H1 (cell line): ENCODE measurements at regions not wholly inside any gene's neighbourhood (a gene's known extent, or its start where the extent isn't known, plus 50 kb on each side); places are given as distances from the start of the nearest gene placed in this dataset.

ENCODE experiments used
- CTCF ChIA-PET: fragments of 300-600 bp; sonication (Branson Sonifier 250); formaldehyde crosslinking; loops from one replicate; lab custom pipeline; 2021; ENCODE audit not compliant: partially characterized antibody; lab: Charles Lee
- POLR2A ChIA-PET: fragments of 300-600 bp; sonication (Branson Sonifier 250); formaldehyde crosslinking; loops from one replicate; lab custom pipeline; 2021; ENCODE audit warnings: inconsistent platforms; ENCODE audit not compliant: partially characterized antibody; lab: Charles Lee
- DNase-seq, 2 experiments: peaks; one replicate each; pipeline versions ENCODE4 v3.0.0 to v3.0.0-alpha.2; 2010 to 2022; ENCODE audit warnings: low spot score in 2 of 2, low read depth in 1 of 2, mixed read lengths in 1 of 2
- FAIRE-seq: peaks from 2 replicates; lab custom pipeline; 2011; peaks lifted over from hg19 to GRCh38; lab: Jason Lieb, UNC
- H2AFZ ChIP-seq: 2 replicates; pipeline ENCODE4 v1.8.1; 2012; ENCODE audit warnings: low read length, inconsistent platforms
- H2AK5ac ChIP-seq: 2 replicates; pipeline ENCODE4 v1.6.1; 2013; ENCODE audit warnings: low read depth, low read length
- H2BK120ac ChIP-seq: replicated peaks from 2 replicates; pipeline ENCODE3; 2013; ENCODE audit warnings: low read depth, low read length, inconsistent platforms
- H2BK12ac ChIP-seq: 2 replicates; pipeline ENCODE4 v1.6.1; 2013; ENCODE audit warnings: low read depth, low read length
- H2BK15ac ChIP-seq: 2 replicates; pipeline ENCODE4 v1.6.1; 2013; ENCODE audit warnings: low read length
- H2BK20ac ChIP-seq: 2 replicates; pipeline ENCODE4 v1.6.1; 2013; ENCODE audit warnings: low read length
- H2BK5ac ChIP-seq: 2 replicates; pipeline ENCODE4 v1.6.1; 2013; ENCODE audit warnings: low read depth, low read length
- H3K14ac ChIP-seq: 2 replicates; pipeline ENCODE4 v1.6.1; 2013; ENCODE audit warnings: inconsistent platforms; ENCODE audit not compliant: insufficient read length
- H3K18ac ChIP-seq: 2 replicates; pipeline ENCODE4 v1.6.1; 2013; ENCODE audit warnings: low read length; ENCODE audit errors: extremely low read depth
- H3K23ac ChIP-seq: 2 replicates; pipeline ENCODE4 v1.6.1; 2013; ENCODE audit warnings: inconsistent platforms; ENCODE audit not compliant: insufficient read length
- H3K23me2 ChIP-seq: 2 replicates; pipeline ENCODE4 v1.6.1; 2013; ENCODE audit warnings: low read depth, low read length
- H3K27ac ChIP-seq: 2 replicates; pipeline ENCODE4 v1.6.1; 2011; ENCODE audit warnings: low read depth, low read length, inconsistent platforms
- H3K27me3 ChIP-seq, 4 experiments: replicated peaks in 1 of 4; 1 replicate in 1 of 4; 2 replicates in 3 of 4; pipeline versions ENCODE4 v1.6.1 to v1.8.1; 2011 to 2013; ENCODE audit warnings: low read length in 3 of 4, mild to moderate bottlenecking in 3 of 4, inconsistent platforms in 2 of 4, mixed read lengths in 2 of 4, moderate library complexity in 1 of 4; ENCODE audit not compliant: control insufficient read depth in 3 of 4, insufficient read depth in 3 of 4; ENCODE audit errors: extremely low read depth in 1 of 4
- H3K36me3 ChIP-seq, 4 experiments: 2 replicates each; pipeline versions ENCODE4 v1.6.1 to v1.8.1; 2011 to 2013; ENCODE audit warnings: mild to moderate bottlenecking in 4 of 4, low read length in 3 of 4, moderate library complexity in 2 of 4, control low read depth in 1 of 4, inconsistent platforms in 1 of 4; ENCODE audit not compliant: insufficient read depth in 4 of 4, control insufficient read depth in 2 of 4
- H3K4ac ChIP-seq: replicated peaks from 2 replicates; pipeline ENCODE3; 2013; ENCODE audit warnings: low read length, low read depth, mixed read lengths, inconsistent platforms; ENCODE audit not compliant: insufficient read length
- H3K4me1 ChIP-seq, 4 experiments: replicated peaks in 1 of 4; 1 replicate in 1 of 4; 2 replicates in 3 of 4; pipeline versions ENCODE4 v1.6.1 to v1.8.1; 2011 to 2013; ENCODE audit warnings: low read length in 3 of 4, inconsistent platforms in 2 of 4, mixed read lengths in 1 of 4; ENCODE audit not compliant: insufficient read depth in 4 of 4, control insufficient read depth in 3 of 4
- H3K4me2 ChIP-seq, 2 experiments: 2 replicates each; pipeline versions ENCODE4 v1.6.1 to v1.8.1; 2011 to 2013; ENCODE audit warnings: low read depth in 2 of 2, low read length in 2 of 2, control low read depth in 1 of 2, inconsistent platforms in 1 of 2, mild to moderate bottlenecking in 1 of 2; ENCODE audit not compliant: insufficient read depth in 1 of 2
- H3K4me3 ChIP-seq, 4 experiments: fragments of 200-600, 300-600 bp in 1 of 4; sonication (generic), shearing (Covaris generic), sonication (Bioruptor Twin) in 1 of 4; 2 replicates each; pipeline versions ENCODE4 v1.5.1 to v1.8.1; 2011 to 2016; ENCODE audit warnings: low read length in 4 of 4, low read depth in 3 of 4, control low read depth in 2 of 4, inconsistent platforms in 2 of 4, mild to moderate bottlenecking in 2 of 4, mixed read lengths in 1 of 4, moderate library complexity in 1 of 4; ENCODE audit not compliant: insufficient read depth in 2 of 4; ENCODE audit errors: extremely low read depth in 1 of 4
- H3K56ac ChIP-seq: replicated peaks from 2 replicates; pipeline ENCODE3; 2013; ENCODE audit warnings: low read depth, mild to moderate bottlenecking, mixed read lengths, low read length, inconsistent platforms; ENCODE audit not compliant: insufficient read length
- H3K79me1 ChIP-seq: 2 replicates; pipeline ENCODE4 v1.6.1; 2013; ENCODE audit warnings: low read depth, low read length, control low read depth
- H3K79me2 ChIP-seq, 2 experiments: 2 replicates each; pipeline versions ENCODE4 v1.6.1 to v1.8.1; 2012 to 2013; ENCODE audit warnings: low read length in 2 of 2, mild to moderate bottlenecking in 2 of 2, inconsistent platforms in 1 of 2; ENCODE audit not compliant: insufficient read depth in 2 of 2, control insufficient read depth in 1 of 2
- H3K9ac ChIP-seq, 4 experiments: replicated peaks in 1 of 4; 1 replicate in 1 of 4; 2 replicates in 3 of 4; pipeline versions ENCODE4 v1.6.1 to v1.8.1; 2011 to 2013; ENCODE audit warnings: low read depth in 3 of 4, low read length in 3 of 4, control low read depth in 2 of 4, mild to moderate bottlenecking in 2 of 4, moderate library complexity in 2 of 4, inconsistent platforms in 1 of 4; ENCODE audit errors: extremely low read depth in 1 of 4
- H3K9me3 ChIP-seq, 2 experiments: 2 replicates each; pipeline versions ENCODE4 v1.6.1 to v1.8.1; 2012 to 2013; ENCODE audit warnings: mild to moderate bottlenecking in 2 of 2, moderate library complexity in 2 of 2, control low read depth in 1 of 2, inconsistent platforms in 1 of 2, low read depth in 1 of 2, low read length in 1 of 2, mixed read lengths in 1 of 2; ENCODE audit not compliant: insufficient read depth in 2 of 2
- H4K20me1 ChIP-seq, 2 experiments: replicated peaks in 1 of 2; 2 replicates each; pipeline versions ENCODE3 to v1.8.1; 2011 to 2013; ENCODE audit warnings: inconsistent platforms in 2 of 2, low read length in 2 of 2, mild to moderate bottlenecking in 1 of 2; ENCODE audit not compliant: insufficient read depth in 2 of 2, control insufficient read depth in 1 of 2
- H4K5ac ChIP-seq: 2 replicates; pipeline ENCODE4 v1.6.1; 2013; ENCODE audit warnings: low read length, low read depth, mixed read lengths, inconsistent platforms; ENCODE audit not compliant: insufficient read length
- H4K8ac ChIP-seq: 2 replicates; pipeline ENCODE4 v1.8.0; 2013; ENCODE audit warnings: mild to moderate bottlenecking, moderate library complexity, low read length, inconsistent platforms; ENCODE audit not compliant: insufficient read depth; ENCODE audit errors: extremely low read depth
- H4K91ac ChIP-seq: replicated peaks from 2 replicates; pipeline ENCODE3; 2013; ENCODE audit warnings: low read length, mixed read lengths, inconsistent platforms; ENCODE audit not compliant: insufficient read length
- ATF2 ChIP-seq: IDR thresholded peaks from 2 replicates; pipeline ENCODE4 v1.6.1; 2012; ENCODE audit warnings: low read length, inconsistent platforms
- CHD2 ChIP-seq: IDR thresholded peaks from 2 replicates; pipeline ENCODE4 v1.6.1; 2012; ENCODE audit warnings: low read length, improper control_type of control experiment
- EZH2 ChIP-seq: fragments of 200-600 bp; sonication (generic); IDR thresholded peaks from 2 replicates; pipeline ENCODE4 v1.7.1; 2012; ENCODE audit warnings: low read depth, mild to moderate bottlenecking, moderate library complexity, low read length, inconsistent platforms; ENCODE audit not compliant: severe bottlenecking
- FOSL1 ChIP-seq: IDR thresholded peaks from 2 replicates; pipeline ENCODE4 v1.6.1; 2011; ENCODE audit warnings: mild to moderate bottlenecking, low read depth, low read length, moderate library complexity; ENCODE audit not compliant: insufficient read depth
- POLR2AphosphoS5 ChIP-seq: IDR thresholded peaks from 2 replicates; pipeline ENCODE4 v1.6.1; 2011; ENCODE audit warnings: low read depth, low read length
- RNF2 ChIP-seq: fragments of 200-900, 300-1000 bp; sonication (generic); IDR thresholded peaks from 2 replicates; pipeline ENCODE4 v1.7.1; 2016; ENCODE audit warnings: borderline replicate concordance, low read depth, mild to moderate bottlenecking, antibody characterized with exemption, low read length; ENCODE audit not compliant: poor library complexity, severe bottlenecking; ENCODE audit errors: missing control alignments
- SIN3A ChIP-seq, 2 experiments: IDR thresholded peaks in 1 of 2; conservative IDR thresholded peaks in 1 of 2; 2 replicates each; pipeline ENCODE4 v1.6.1; 2011 to 2012; ENCODE audit warnings: low read length in 2 of 2, improper control_type of control experiment in 1 of 2, low read depth in 1 of 2, mild to moderate bottlenecking in 1 of 2
- WGBS, 2 experiments: shearing (Covaris generic) in 1 of 2; methylation state at CpG; one replicate each; pipeline versions ENCODE4 v1.1.6 to v1.1.7; 2013 to 2015; ENCODE audit warnings: low lambda C conversion rate in 2 of 2, mixed read lengths in 2 of 2, inconsistent platforms in 1 of 2, low coverage in 1 of 2, missing lambda C conversion rate in 1 of 2; ENCODE audit not compliant: insufficient replicate concordance in 2 of 2, insufficient coverage in 1 of 2, insufficient read length in 1 of 2; ENCODE audit errors: extremely low coverage in 1 of 2, missing lambda C conversion rate in 1 of 2; 5-methylcytosine and 5-hydroxymethylcytosine counted together

DNA sequence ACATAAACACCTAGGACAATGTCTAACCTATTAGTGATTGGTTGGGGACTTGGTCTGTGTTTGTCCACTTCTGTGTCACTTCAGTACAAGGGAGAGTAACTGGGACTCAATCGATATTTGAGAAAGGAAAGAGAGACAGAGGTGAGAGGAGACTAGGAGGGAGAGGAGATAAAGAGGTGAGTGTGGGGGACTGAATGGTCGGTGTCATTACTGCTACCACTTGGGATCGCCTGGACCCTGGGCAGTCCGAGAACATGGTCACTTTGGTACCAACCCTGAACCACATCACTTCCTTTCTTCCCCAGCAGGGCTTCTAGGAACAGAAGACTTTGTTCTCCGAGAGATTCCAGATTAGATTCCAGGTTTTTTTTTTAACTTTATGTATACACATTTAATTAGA, 63.7 kb downstream of the GPR6 start:
- Histone ChIP-seq H3K9ac (no peak overlapping the region), H3K79me2 (no peaks in the 10 kb centered on the region), H4K5ac (no peak overlapping the region), H2AK5ac (no peak overlapping the region), H3K79me1 (no peaks in the 10 kb centered on the region), H2AFZ (no peak overlapping the region), H4K20me1 (no peaks in the 10 kb centered on the region), H2BK5ac (no peak overlapping the region), H2BK12ac (no peak overlapping the region), H4K8ac (no peak overlapping the region), H4K91ac (no peak overlapping the region), H3K23me2 (no peaks in the 10 kb centered on the region), H2BK15ac (no peak overlapping the region), H3K36me3 (no peaks in the 10 kb centered on the region), H3K9me3 (no peaks in the 10 kb centered on the region), H3K56ac (no peak overlapping the region), H3K4ac (no peak overlapping the region), H3K14ac (no peak overlapping the region), H3K27me3 (no peaks in the 10 kb centered on the region), H3K4me1 (peaks cover 0 to 3% (median 3%) of the 10 kb centered on the region in 4 experiments; a peak in 5 of 7 replicates), H3K23ac (no peak overlapping the region), H3K4me2 (no peak overlapping the region), H3K4me3 (no peak overlapping the region), H2BK20ac (no peak overlapping the region), H3K18ac (no peak overlapping the region), H3K27ac (no peak overlapping the region), H2BK120ac (no peak overlapping the region)
- WGBS, 2 experiments, result 88% methylated on average over 5 of the region's 5 CpGs; no CpG with 5 or more reads in 1 of the 2 experiments
- DNase-seq (no peak), FAIRE-seq (no peak)
- POLR2A ChIA-PET, result interaction anchor here (1.1 kb wide), 1 partner anchor 351 kb away, joined by 3 read pairs; no protein-coding TSS in a partner anchor
- TF ChIP-seq FOSL1 (no peak), CHD2 (no peak), EZH2 (no peak), POLR2AphosphoS5 (no peak), SIN3A (conservative IDR thresholded peaks at IDR 0.05 in 1 of 2, IDR thresholded peaks at IDR 0.05 in 1 of 2; ENCODE audit: low read depth in 1 of 2, low read length in 2 of 2) (no peak), ATF2 (no peak), RNF2 (no peak)
- CTCF ChIA-PET, result interaction anchor here (0.9 to 6.5 kb wide), 7 partner anchors 12 to 349 kb away, joined by 3 to 123 read pairs (median 11); no protein-coding TSS in a partner anchor
